NB4 (cell line): ENCODE measurements at regions not wholly inside any gene's neighbourhood (a gene's known extent, or its start where the extent isn't known, plus 50 kb on each side); places are given as distances from the start of the nearest gene placed in this dataset.

ENCODE experiments used
- DNase-seq: peaks from one replicate; pipeline ENCODE4 v3.0.0; 2010; ENCODE audit warnings: low read depth
- H3K4me3 ChIP-seq: one replicate; pipeline ENCODE4 v1.5.1; 2011; ENCODE audit warnings: mild to moderate bottlenecking, low read depth, low read length, moderate library complexity
- CTCF ChIP-seq: IDR thresholded peaks from one replicate; pipeline ENCODE4 v1.5.1; 2012; ENCODE audit warnings: low read depth, low read length
- MAX ChIP-seq: IDR thresholded peaks from 2 replicates; pipeline ENCODE4 v1.6.1; 2011; ENCODE audit warnings: low read depth, low read length
- MYC ChIP-seq: IDR thresholded peaks from 2 replicates; pipeline ENCODE4 v1.6.1; 2011; ENCODE audit warnings: low read depth, low read length
- POLR2A ChIP-seq: IDR thresholded peaks from 2 replicates; pipeline ENCODE4 v1.6.1; 2011; ENCODE audit warnings: mild to moderate bottlenecking; ENCODE audit not compliant: insufficient read length; ENCODE audit errors: extremely low read depth

GRCh38 chr5:74424162-74424868, 216.2 kb downstream of the ENC1 start:
- no peak for DNase-seq
- no peak overlapping the region for H3K4me3 ChIP-seq
- no peak for TF ChIP-seq CTCF
- TF ChIP-seq MAX: no peak
- no peak for TF ChIP-seq POLR2A
- TF ChIP-seq MYC: no peak

GRCh38 chr5:74423383-74423782, 217.1 kb downstream of the ENC1 start:
- DNase-seq: no peak
- no peak overlapping the region for H3K4me3 ChIP-seq
- TF ChIP-seq POLR2A: no peak

- TF ChIP-seq MAX (no peak), MYC (no peak), CTCF (no peak), POLR2A (no peak)
- no peak for DNase-seq
- no peak overlapping the region for H3K4me3 ChIP-seq
These were observed 217.9 kb downstream of the ENC1 start for GRCh38 chr5:74422671-74423070.

GRCh38 chr5:74422030-74422429, 218.5 kb downstream of the ENC1 start:
- no peak overlapping the region for H3K4me3 ChIP-seq
- TF ChIP-seq CTCF (no peak), MAX (no peak), MYC (no peak), POLR2A (no peak)
- DNase-seq: no peak

- no peak overlapping the region for H3K4me3 ChIP-seq
- TF ChIP-seq MYC (no peak), MAX (no peak), CTCF (no peak), POLR2A (no peak)
- no peak for DNase-seq
These were observed 219.2 kb downstream of the ENC1 start for GRCh38 chr5:74421377-74421776.

GRCh38 chr5:74420947-74421346, 219.6 kb downstream of the ENC1 start:
- no peak overlapping the region for H3K4me3 ChIP-seq
- TF ChIP-seq MAX: no peak

GRCh38 chr5:74420220-74420619, 220.3 kb downstream of the ENC1 start:
- H3K4me3 ChIP-seq: no peak overlapping the region
- TF ChIP-seq MAX (no peak), CTCF (no peak), POLR2A (no peak), MYC (no peak)
- DNase-seq: no peak

More at GRCh38 chr5:74420947-74421346, 219.6 kb downstream of the ENC1 start:
- no peak for DNase-seq
